HG03159 (cell line): ENCODE measurements at regions not wholly inside any gene's neighbourhood (a gene's known extent, or its start where the extent isn't known, plus 50 kb on each side); places are given as distances from the start of the nearest gene placed in this dataset.
A peak's percentile ranks its signal among the peaks of the same experiment; 100 is the strongest.

Experiments used
- ATAC-seq: cut with Tn5 transposase; IDR thresholded peaks from one replicate; pipeline ENCODE4 v1.9.1; 2021; ENCODE audit warnings: mild to moderate bottlenecking, moderate library complexity; ENCODE audit not compliant: unreplicated experiment

DNA sequence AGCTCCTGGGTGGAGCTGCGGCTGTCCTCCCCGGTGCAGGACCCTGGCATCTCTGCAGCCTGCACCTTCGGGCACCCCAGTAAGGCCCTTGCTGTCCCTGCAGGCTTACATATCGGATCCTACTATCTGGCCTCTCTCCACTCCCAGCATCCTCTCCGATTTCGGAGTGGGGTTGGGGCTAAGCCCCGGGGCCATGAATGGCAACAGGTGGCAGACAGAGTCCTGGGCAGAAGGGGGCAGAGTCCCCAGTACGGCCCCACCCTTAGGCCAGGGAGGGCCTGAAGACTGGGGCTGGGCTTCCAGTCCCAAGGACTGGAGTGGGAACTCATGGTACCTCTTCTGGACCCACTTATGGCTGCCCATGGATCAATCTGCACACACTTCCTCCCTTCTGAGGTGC is 180.4 kb upstream of the MC4R start:
- no peak for ATAC-seq

GRCh38 chr18:60554967-60555366 is 182.4 kb upstream of the MC4R start:
- ATAC-seq = no peak

DNA sequence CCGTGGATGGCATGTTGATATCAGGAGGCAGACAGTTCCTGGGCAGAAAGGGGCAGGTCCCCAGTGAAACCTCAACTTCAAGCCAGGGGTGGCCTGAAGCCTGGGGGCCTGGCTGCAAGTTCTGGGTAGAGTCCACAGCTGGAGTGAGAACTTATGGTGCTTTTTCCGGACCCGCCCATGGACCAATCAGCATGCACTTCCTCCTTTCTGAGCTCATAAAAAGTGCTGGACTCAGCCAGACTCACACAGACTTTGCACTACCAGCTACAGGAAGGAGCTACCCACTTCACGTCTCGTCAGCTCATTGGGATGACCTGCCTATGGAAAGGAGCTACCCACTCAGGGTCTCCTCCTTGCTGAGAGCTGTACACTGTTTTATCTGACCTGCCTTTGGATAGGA is 183.1 kb upstream of the MC4R start:
- no peak for ATAC-seq

GRCh38 chr18:60556326-60556725 is 183.8 kb upstream of the MC4R start:
- ATAC-seq = no peak

GRCh38 chr18:60560071-60560470 is 187.5 kb upstream of the MC4R start:
- ATAC-seq = no peak

GRCh38 chr18:60563082-60563481 is 190.5 kb upstream of the MC4R start:
- no peak for ATAC-seq

DNA sequence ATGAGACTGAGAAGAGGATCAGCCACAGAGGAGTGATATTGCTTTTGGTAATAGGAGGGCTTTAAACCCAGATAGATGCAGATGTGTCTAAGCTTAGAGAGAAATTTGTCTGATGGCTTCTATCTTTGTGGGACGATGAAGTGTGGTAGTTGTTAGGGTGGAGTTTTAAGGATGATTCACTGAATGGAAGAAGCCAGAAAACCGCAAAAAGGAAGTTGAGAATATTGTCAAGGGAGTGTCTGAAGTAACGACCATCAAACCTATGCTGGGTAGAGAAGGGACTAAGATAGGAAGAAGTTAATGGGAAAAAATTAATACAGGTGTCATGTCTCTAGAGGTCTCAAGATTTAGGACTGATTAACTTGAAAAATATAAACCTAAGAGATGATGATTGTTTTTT is 195.6 kb upstream of the MC4R start:
- no peak for ATAC-seq

- no peak for ATAC-seq
These were observed 197.6 kb upstream of the MC4R start for GRCh38 chr18:60570172-60570571.

- no peak for ATAC-seq
These were observed 204.9 kb upstream of the MC4R start for GRCh38 chr18:60577457-60577856.

GRCh38 chr18:60585670-60586069 is 213.1 kb upstream of the MC4R start:
- ATAC-seq = no peak

- ATAC-seq = no peak
These were observed 220.7 kb upstream of the MC4R start for GRCh38 chr18:60593249-60593648.

DNA sequence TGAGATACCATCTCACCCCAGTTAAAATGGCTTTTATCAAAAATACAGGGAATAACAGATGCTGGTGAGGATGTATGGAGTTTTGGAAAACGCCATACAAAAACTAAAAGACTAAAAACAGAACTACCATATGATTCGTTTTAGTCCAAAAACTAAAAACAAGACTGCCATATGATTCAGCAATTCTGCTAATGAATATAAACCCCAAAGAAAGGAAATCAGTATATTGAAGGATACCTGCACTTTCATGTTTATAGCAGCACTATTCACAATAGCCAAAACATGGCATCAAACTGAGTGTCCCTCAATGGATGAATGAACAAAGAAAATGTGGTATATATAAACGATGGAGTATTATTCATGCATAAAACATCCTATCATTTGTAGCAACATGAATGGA is 224.4 kb upstream of the MC4R start:
- ATAC-seq = no peak

GRCh38 chr18:60599267-60599666 is 226.7 kb upstream of the MC4R start:
- ATAC-seq = peak; percentile 98

DNA sequence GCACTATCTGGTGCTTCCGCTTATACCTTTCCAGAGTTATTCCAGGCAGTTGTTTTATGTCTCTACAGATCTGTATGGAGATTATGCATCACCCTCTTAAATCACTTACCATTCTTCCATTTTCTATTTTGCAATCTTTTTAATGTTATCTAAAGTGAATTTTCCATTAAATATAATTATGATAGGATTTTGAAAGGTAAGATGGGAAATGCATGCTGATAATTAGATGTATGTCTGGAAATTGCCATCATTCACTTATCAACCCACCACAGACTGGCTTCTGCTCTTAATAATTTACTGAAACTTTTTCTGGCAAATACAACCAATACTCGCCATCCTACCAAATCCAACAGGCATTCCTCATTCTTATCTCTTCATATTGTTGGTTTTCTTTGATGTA is 227.4 kb upstream of the MC4R start:
- ATAC-seq = no peak

- no peak for ATAC-seq
These were observed 228.7 kb upstream of the MC4R start for GRCh38 chr18:60601249-60601648.

DNA sequence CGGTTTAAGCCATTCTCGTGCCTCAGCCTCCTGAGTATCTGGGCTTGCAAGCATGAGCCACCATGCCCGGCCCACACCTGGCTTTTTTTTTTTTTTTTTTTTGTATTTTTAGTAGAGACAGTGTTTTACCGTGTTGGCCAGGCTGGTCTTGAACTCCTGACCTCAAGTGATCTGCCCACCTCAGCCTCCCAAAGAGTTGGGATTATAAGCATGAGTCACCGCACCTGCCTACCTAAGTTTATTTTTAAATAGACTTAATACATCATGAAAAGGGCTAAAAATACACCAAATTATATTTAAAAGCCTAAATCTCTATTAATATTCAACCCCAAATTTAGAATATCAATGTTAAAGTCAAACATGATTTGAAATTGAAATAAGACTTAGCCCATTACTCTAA is 250.8 kb upstream of the MC4R start:
- no peak for ATAC-seq

GRCh38 chr18:60624207-60624606 is 251.6 kb upstream of the MC4R start:
- no peak for ATAC-seq

- ATAC-seq = no peak
These were observed 267.3 kb upstream of the MC4R start for GRCh38 chr18:60639836-60640235.

GRCh38 chr18:60643009-60643408 is 270.4 kb upstream of the MC4R start:
- no peak for ATAC-seq

DNA sequence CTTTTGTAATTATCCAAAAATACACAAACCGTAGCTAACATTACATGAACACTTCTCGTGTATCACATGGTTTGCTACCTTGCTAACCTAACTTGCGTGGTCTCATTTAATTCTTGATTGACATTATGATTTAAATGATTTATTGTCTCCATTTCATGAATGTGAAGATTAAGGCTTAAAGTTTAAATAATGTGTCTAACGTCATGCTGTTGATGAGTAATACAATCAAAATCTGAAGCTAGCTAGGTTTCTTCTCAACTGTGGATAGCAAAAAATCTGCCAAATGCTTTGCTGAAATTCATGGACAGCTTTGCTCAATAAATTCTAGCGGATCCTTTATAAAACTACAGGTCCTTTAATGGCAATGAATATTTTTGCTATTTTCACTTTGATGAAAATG is 274.1 kb upstream of the MC4R start:
- no peak for ATAC-seq

- ATAC-seq = peak; percentile 92
These were observed 276.5 kb upstream of the MC4R start for GRCh38 chr18:60649107-60649506.

- no peak for ATAC-seq
These were observed 277.4 kb upstream of the MC4R start for GRCh38 chr18:60649842-60650536.

GRCh38 chr18:60654298-60654697 is 281.7 kb upstream of the MC4R start:
- ATAC-seq = no peak
